ENCODE measurements at regions not wholly inside any gene's neighbourhood (a gene's known extent, or its start where the extent isn't known, plus 50 kb on each side); places are given as distances from the start of the nearest gene placed in this dataset.

GRCh38 chr7:155983176-155983815 lies 171.0 kb upstream of the SHH start:
- DNase-seq (peak in 1 of 4 donors; percentile 51), ATAC-seq (no peak)
- Histone ChIP-seq H3K9me3 (no peaks in the 10 kb centered on the region), H3K36me3 (no peaks in the 10 kb centered on the region), H3K4me1 (no peaks in the 10 kb centered on the region), H3K27me3 (no peaks in the 10 kb centered on the region), H3K27ac (no peak overlapping the region), H3K4me3 (no peak overlapping the region)
- intact Hi-C loops (cut with DNase I): no loop called here
- TF ChIP-seq CTCF (IDR thresholded peaks at IDR 0.05): no peak

GRCh38 chr7:155981703-155982102 lies 169.4 kb upstream of the SHH start:
- no peak overlapping the region for H3K4me3 ChIP-seq
- H3K27me3 ChIP-seq: no peaks in the 10 kb centered on the region
- no peak overlapping the region for H3K27ac ChIP-seq
- DNase-seq (no peak), ATAC-seq (no peak)
- TF ChIP-seq CTCF (IDR thresholded peaks at IDR 0.05): no peak
- no peaks in the 10 kb centered on the region for H3K4me1 ChIP-seq
- no peaks in the 10 kb centered on the region for H3K36me3 ChIP-seq
- H3K9me3 ChIP-seq: no peaks in the 10 kb centered on the region
- intact Hi-C loops (cut with DNase I): no loop called here

GRCh38 chr7:155980841-155981240 lies 168.6 kb upstream of the SHH start:
- intact Hi-C loops (cut with DNase I): no loop called here
- H3K4me3 ChIP-seq: no peak overlapping the region
- ATAC-seq (no peak), DNase-seq (peak in 1 of 4 donors; percentile 44)
- no peak overlapping the region for H3K27ac ChIP-seq
- H3K36me3 ChIP-seq: no peaks in the 10 kb centered on the region
- H3K4me1 ChIP-seq: no peaks in the 10 kb centered on the region
- H3K27me3 ChIP-seq: no peaks in the 10 kb centered on the region
- H3K9me3 ChIP-seq: no peaks in the 10 kb centered on the region
- TF ChIP-seq CTCF (IDR thresholded peaks at IDR 0.05): no peak

- Histone ChIP-seq H3K4me1 (no peaks in the 10 kb centered on the region), H3K36me3 (no peaks in the 10 kb centered on the region), H3K9me3 (no peaks in the 10 kb centered on the region), H3K27me3 (no peaks in the 10 kb centered on the region), H3K27ac (no peak overlapping the region), H3K4me3 (no peak overlapping the region)
- no peak for ATAC-seq
- intact Hi-C loops (cut with DNase I): no loop called here
- no peak for TF ChIP-seq CTCF (IDR thresholded peaks at IDR 0.05)
- DNase-seq: peak in 1 of 4 donors; percentile 22
These were observed 167.7 kb upstream of the SHH start for GRCh38 chr7:155979994-155980393.

GRCh38 chr7:155979566-155979965 lies 167.3 kb upstream of the SHH start:
- intact Hi-C loops (cut with DNase I): no loop called here
- no peaks in the 10 kb centered on the region for H3K9me3 ChIP-seq

More at GRCh38 chr7:155979566-155979965, 167.3 kb upstream of the SHH start:
- TF ChIP-seq CTCF (IDR thresholded peaks at IDR 0.05): no peak
- DNase-seq: peak in 1 of 4 donors; percentile 28
- no peaks in the 10 kb centered on the region for H3K36me3 ChIP-seq
- no peak overlapping the region for H3K4me3 ChIP-seq
- H3K27ac ChIP-seq: no peak overlapping the region
- no peak for ATAC-seq
- H3K27me3 ChIP-seq: no peaks in the 10 kb centered on the region
- no peaks in the 10 kb centered on the region for H3K4me1 ChIP-seq

Data from left lung (tissue), 4 donors.